ENCODE measurements at regions not wholly inside any gene's neighbourhood (a gene's known extent, or its start where the extent isn't known, plus 50 kb on each side); places are given as distances from the start of the nearest gene placed in this dataset.

GRCh38 chr15:61762676-61763075, 297.6 kb downstream of the VPS13C start:
- Histone ChIP-seq H2AFZ (ENCODE audit: low read length, unreplicated experiment) (no peak overlapping the region), H3K4me1 (ENCODE audit: control insufficient read depth, insufficient read depth, low read length, unreplicated experiment) (no peaks in the 10 kb centered on the region), H3K36me3 (ENCODE audit: insufficient read depth, low read length) (no peaks in the 10 kb centered on the region), H3K27ac (ENCODE audit: low read depth, low read length) (no peak overlapping the region), H3K79me2 (ENCODE audit: control insufficient read depth, insufficient read depth, low read length, unreplicated experiment) (no peaks in the 10 kb centered on the region), H3K4me3 (ENCODE audit: low read depth, low read length) (no peak overlapping the region), H3K27me3 (ENCODE audit: insufficient read depth, low read length) (no peaks in the 10 kb centered on the region)

GRCh38 chr15:61759639-61760038, 300.6 kb downstream of the VPS13C start:
- H2AFZ ChIP-seq (ENCODE audit: low read length, unreplicated experiment) = no peak overlapping the region
- no peaks in the 10 kb centered on the region for H3K36me3 ChIP-seq (ENCODE audit: insufficient read depth, low read length)
- H3K4me1 ChIP-seq (ENCODE audit: control insufficient read depth, insufficient read depth, low read length, unreplicated experiment) = no peaks in the 10 kb centered on the region
- no peak overlapping the region for H3K4me3 ChIP-seq (ENCODE audit: low read depth, low read length)
- no peak overlapping the region for H3K27ac ChIP-seq (ENCODE audit: low read depth, low read length)
- peaks cover 10% of the 10 kb centered on the region; the same call in 1 of the 2 replicates for H3K27me3 ChIP-seq (ENCODE audit: insufficient read depth, low read length)
- H3K79me2 ChIP-seq (ENCODE audit: control insufficient read depth, insufficient read depth, low read length, unreplicated experiment) = no peaks in the 10 kb centered on the region

- Histone ChIP-seq H3K79me2 (ENCODE audit: control insufficient read depth, insufficient read depth, low read length, unreplicated experiment) (no peaks in the 10 kb centered on the region), H3K27me3 (ENCODE audit: insufficient read depth, low read length) (peaks cover 10% of the 10 kb centered on the region; the same call in 1 of the 2 replicates), H3K4me1 (ENCODE audit: control insufficient read depth, insufficient read depth, low read length, unreplicated experiment) (no peaks in the 10 kb centered on the region), H3K36me3 (ENCODE audit: insufficient read depth, low read length) (no peaks in the 10 kb centered on the region), H3K27ac (ENCODE audit: low read depth, low read length) (no peak overlapping the region), H2AFZ (ENCODE audit: low read length, unreplicated experiment) (no peak overlapping the region), H3K4me3 (ENCODE audit: low read depth, low read length) (no peak overlapping the region)
Measured at GRCh38 chr15:61756071-61756820, 304.0 kb downstream of the VPS13C start.

DNA sequence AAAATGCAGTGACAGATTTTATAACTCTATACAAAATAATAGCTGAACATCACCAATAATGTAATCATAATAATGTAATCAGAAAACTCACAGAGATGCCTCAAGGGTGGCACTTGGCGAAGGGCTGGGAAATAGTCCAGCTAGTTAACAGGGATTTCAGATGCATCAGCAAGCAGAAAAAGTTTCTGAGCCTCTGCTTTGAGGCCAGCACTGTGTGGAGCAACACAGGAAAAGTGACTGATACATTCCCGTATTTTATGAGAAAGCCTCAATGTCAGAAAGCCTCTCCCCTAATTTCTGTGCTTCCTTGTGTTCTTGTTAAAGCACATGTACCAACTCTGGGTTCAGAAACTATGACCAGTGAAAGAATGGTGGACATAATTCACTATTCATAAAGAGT, 304.8 kb downstream of the VPS13C start:
- no peaks in the 10 kb centered on the region for H3K4me1 ChIP-seq (ENCODE audit: control insufficient read depth, insufficient read depth, low read length, unreplicated experiment)
- H3K27me3 ChIP-seq (ENCODE audit: insufficient read depth, low read length) = peaks cover 10% of the 10 kb centered on the region; the same call in 1 of the 2 replicates
- no peaks in the 10 kb centered on the region for H3K79me2 ChIP-seq (ENCODE audit: control insufficient read depth, insufficient read depth, low read length, unreplicated experiment)
- no peak overlapping the region for H2AFZ ChIP-seq (ENCODE audit: low read length, unreplicated experiment)
- H3K4me3 ChIP-seq (ENCODE audit: low read depth, low read length) = no peak overlapping the region
- no peak overlapping the region for H3K27ac ChIP-seq (ENCODE audit: low read depth, low read length)
- no peaks in the 10 kb centered on the region for H3K36me3 ChIP-seq (ENCODE audit: insufficient read depth, low read length)

- H2AFZ ChIP-seq (ENCODE audit: low read length, unreplicated experiment) = no peak overlapping the region
Measured at GRCh38 chr15:61753018-61753710, 307.1 kb downstream of the VPS13C start.

GRCh38 chr15:61752001-61752400, 308.2 kb downstream of the VPS13C start:
- Histone ChIP-seq H3K36me3 (ENCODE audit: insufficient read depth, low read length) (no peaks in the 10 kb centered on the region), H2AFZ (ENCODE audit: low read length, unreplicated experiment) (no peak overlapping the region), H3K27me3 (ENCODE audit: insufficient read depth, low read length) (peaks cover 10% of the 10 kb centered on the region; the same call in 1 of the 2 replicates), H3K4me1 (ENCODE audit: control insufficient read depth, insufficient read depth, low read length, unreplicated experiment) (peaks cover 6% of the 10 kb centered on the region), H3K4me3 (ENCODE audit: low read depth, low read length) (no peak overlapping the region), H3K79me2 (ENCODE audit: control insufficient read depth, insufficient read depth, low read length, unreplicated experiment) (no peaks in the 10 kb centered on the region), H3K27ac (ENCODE audit: low read depth, low read length) (no peak overlapping the region)

More at GRCh38 chr15:61753018-61753710, 307.1 kb downstream of the VPS13C start:
- H3K36me3 ChIP-seq (ENCODE audit: insufficient read depth, low read length) = no peaks in the 10 kb centered on the region
- H3K4me3 ChIP-seq (ENCODE audit: low read depth, low read length) = no peak overlapping the region
- no peak overlapping the region for H3K27ac ChIP-seq (ENCODE audit: low read depth, low read length)
- no peaks in the 10 kb centered on the region for H3K79me2 ChIP-seq (ENCODE audit: control insufficient read depth, insufficient read depth, low read length, unreplicated experiment)
- H3K27me3 ChIP-seq (ENCODE audit: insufficient read depth, low read length) = peaks cover 10% of the 10 kb centered on the region; the same call in 1 of the 2 replicates
- peaks cover 6% of the 10 kb centered on the region for H3K4me1 ChIP-seq (ENCODE audit: control insufficient read depth, insufficient read depth, low read length, unreplicated experiment)

GRCh38 chr15:61750271-61751084, 309.8 kb downstream of the VPS13C start:
- Histone ChIP-seq H3K36me3 (ENCODE audit: insufficient read depth, low read length) (no peaks in the 10 kb centered on the region), H3K27me3 (ENCODE audit: insufficient read depth, low read length) (no peaks in the 10 kb centered on the region), H3K4me3 (ENCODE audit: low read depth, low read length) (no peak overlapping the region)

GRCh38 chr15:61749169-61749568, 311.1 kb downstream of the VPS13C start:
- Histone ChIP-seq H2AFZ (ENCODE audit: low read length, unreplicated experiment) (no peak overlapping the region), H3K4me3 (ENCODE audit: low read depth, low read length) (no peak overlapping the region), H3K79me2 (ENCODE audit: control insufficient read depth, insufficient read depth, low read length, unreplicated experiment) (no peaks in the 10 kb centered on the region), H3K27ac (ENCODE audit: low read depth, low read length) (peak overlapping the region; percentile 36), H3K36me3 (ENCODE audit: insufficient read depth, low read length) (no peaks in the 10 kb centered on the region), H3K4me1 (ENCODE audit: control insufficient read depth, insufficient read depth, low read length, unreplicated experiment) (peaks cover 6% of the 10 kb centered on the region), H3K27me3 (ENCODE audit: insufficient read depth, low read length) (no peaks in the 10 kb centered on the region)

More at GRCh38 chr15:61750271-61751084, 309.8 kb downstream of the VPS13C start:
- Histone ChIP-seq H3K79me2 (ENCODE audit: control insufficient read depth, insufficient read depth, low read length, unreplicated experiment) (no peaks in the 10 kb centered on the region), H3K4me1 (ENCODE audit: control insufficient read depth, insufficient read depth, low read length, unreplicated experiment) (peaks cover 6% of the 10 kb centered on the region), H2AFZ (ENCODE audit: low read length, unreplicated experiment) (no peak overlapping the region), H3K27ac (ENCODE audit: low read depth, low read length) (no peak overlapping the region)

GRCh38 chr15:61748529-61748928, 311.7 kb downstream of the VPS13C start:
- no peaks in the 10 kb centered on the region for H3K79me2 ChIP-seq (ENCODE audit: control insufficient read depth, insufficient read depth, low read length, unreplicated experiment)
- H3K4me3 ChIP-seq (ENCODE audit: low read depth, low read length) = no peak overlapping the region
- no peak overlapping the region for H2AFZ ChIP-seq (ENCODE audit: low read length, unreplicated experiment)
- peaks cover 6% of the 10 kb centered on the region for H3K4me1 ChIP-seq (ENCODE audit: control insufficient read depth, insufficient read depth, low read length, unreplicated experiment)
- no peaks in the 10 kb centered on the region for H3K27me3 ChIP-seq (ENCODE audit: insufficient read depth, low read length)
- H3K36me3 ChIP-seq (ENCODE audit: insufficient read depth, low read length) = no peaks in the 10 kb centered on the region
- peak overlapping the region; percentile 36 for H3K27ac ChIP-seq (ENCODE audit: low read depth, low read length)

- Histone ChIP-seq H3K79me2 (ENCODE audit: control insufficient read depth, insufficient read depth, low read length, unreplicated experiment) (no peaks in the 10 kb centered on the region), H3K36me3 (ENCODE audit: insufficient read depth, low read length) (no peaks in the 10 kb centered on the region), H2AFZ (ENCODE audit: low read length, unreplicated experiment) (no peak overlapping the region), H3K4me1 (ENCODE audit: control insufficient read depth, insufficient read depth, low read length, unreplicated experiment) (peaks cover 6% of the 10 kb centered on the region), H3K27me3 (ENCODE audit: insufficient read depth, low read length) (no peaks in the 10 kb centered on the region), H3K27ac (ENCODE audit: low read depth, low read length) (no peak overlapping the region), H3K4me3 (ENCODE audit: low read depth, low read length) (no peak overlapping the region)
Measured at GRCh38 chr15:61746589-61746988, 313.7 kb downstream of the VPS13C start.

Data from ACC112 (cell line).